Stimulated activated CD8-positive, alpha-beta memory T cell treated with anti-CD3 and anti-CD28 coated beads, Interleukin-7, amount 100 ng/mL, for 24 hours (primary cell): ENCODE measurements at regions not wholly inside any gene's neighbourhood (a gene's known extent, or its start where the extent isn't known, plus 50 kb on each side); places are given as distances from the start of the nearest gene placed in this dataset.
"Not testable (repeated sequence)": the region's sequence is repeated elsewhere in the genome, so short reads cannot be mapped to it uniquely, and the experiment has no call there.

Experiments used
- DNase-seq: peaks from one replicate; pipeline ENCODE4 v3.0.0-alpha.2; 2020; ENCODE audit warnings: low read depth

DNA sequence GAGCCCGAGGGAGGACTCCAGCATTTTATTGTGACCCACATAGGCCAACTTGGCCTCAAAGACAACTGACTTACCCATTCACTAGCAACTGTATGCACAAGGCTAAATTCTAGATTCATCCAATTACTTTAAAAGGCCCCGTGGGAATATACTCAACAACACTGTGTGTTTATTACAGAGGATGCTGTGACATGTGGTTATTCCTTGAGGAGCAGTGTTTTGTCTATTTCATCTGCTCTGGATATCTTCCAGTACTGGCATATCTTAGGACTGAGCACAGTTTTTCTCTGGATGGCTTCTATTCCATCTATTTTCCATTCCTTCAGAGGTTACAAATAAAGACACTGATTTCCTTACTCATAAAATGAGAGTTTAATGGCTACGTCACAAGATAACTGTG, 87.2 kb upstream of the KRAS start:
- DNase-seq = no peak

DNA sequence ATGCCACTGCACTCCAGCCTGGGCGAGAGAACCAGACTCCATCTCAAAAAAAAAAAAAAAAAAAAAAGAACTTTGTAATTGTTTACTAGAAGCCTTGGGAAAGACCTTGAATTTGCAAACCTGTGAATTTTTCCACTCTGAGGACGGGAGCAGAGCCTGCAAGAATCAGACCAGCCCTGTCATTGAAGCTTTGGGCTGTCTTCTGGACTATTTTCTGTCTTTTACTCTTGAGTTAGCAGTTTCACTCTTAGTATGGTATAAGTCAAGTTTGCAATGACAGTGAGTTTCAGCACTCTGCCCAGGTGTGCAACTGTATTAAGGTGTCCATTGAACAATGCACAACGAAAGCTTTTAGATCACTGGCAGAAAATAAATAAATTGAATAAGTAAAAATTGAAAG, 81.4 kb upstream of the KRAS start:
- DNase-seq = no peak

DNA sequence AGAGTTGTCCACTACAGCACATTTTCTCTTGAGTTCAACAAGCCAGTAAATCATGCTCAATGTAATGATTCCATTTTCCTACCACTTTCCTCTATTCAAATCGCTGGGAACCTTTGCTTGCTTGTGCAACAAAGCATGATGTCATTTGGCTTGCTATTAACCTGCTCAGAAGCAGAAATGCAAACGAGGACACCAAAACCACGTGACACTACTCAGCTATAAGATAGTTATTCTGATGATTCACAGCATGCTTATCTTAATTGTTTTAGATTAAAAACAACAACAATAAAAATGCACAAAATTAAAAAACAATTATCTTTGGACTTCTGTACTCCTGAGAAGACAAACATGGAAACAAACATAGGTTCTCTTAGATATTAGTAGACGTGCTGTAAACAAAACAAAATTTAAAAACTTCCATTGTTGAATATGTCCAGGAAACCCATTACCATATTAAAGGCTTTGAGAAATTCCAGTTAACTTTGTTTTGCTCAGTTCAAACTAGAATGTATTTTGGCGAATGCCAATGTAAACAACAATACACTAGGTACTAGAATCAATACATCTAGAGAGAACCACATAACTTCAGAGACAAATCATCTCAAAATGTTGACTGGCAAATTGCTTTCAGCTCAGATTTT, 77.5 kb upstream of the KRAS start:
- no peak for DNase-seq

DNA sequence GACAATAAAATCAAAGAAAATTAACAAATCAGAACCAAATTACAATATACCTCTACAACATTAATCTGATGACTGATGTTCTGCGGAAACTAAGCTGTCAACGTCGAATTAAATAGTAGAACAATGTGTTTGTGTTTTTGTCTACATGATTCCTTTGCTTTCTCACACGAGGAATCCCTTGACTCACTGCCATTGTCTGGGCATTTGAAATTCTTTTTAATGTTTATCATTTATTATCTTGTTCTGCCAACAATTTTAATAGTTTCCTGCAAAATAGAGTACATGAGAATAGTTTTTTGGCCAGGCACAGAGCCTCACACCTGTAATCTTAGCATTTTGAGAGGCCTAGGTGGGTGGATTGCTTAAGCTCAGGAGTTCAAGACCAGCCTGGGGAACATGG, 76.6 kb upstream of the KRAS start:
- DNase-seq = no peak

DNA sequence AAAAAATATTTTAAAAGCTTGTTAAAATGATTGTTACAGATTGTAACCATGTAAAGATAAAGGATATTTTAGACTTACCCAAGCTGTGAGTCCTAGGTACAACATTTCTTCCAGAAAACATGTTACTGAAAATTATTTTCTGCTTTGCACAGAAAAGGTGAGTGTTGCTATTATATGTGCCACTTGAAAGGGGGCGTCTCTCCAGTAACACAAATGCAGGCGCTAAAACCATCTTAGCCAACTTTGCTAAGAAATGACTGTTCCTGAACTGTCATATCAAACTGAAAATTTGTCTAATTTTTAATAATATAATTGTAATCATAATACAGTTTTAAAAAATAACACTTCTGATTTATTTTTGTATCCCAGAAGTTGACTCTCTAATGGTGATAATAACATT, 75.6 kb upstream of the KRAS start:
- no peak for DNase-seq

DNA sequence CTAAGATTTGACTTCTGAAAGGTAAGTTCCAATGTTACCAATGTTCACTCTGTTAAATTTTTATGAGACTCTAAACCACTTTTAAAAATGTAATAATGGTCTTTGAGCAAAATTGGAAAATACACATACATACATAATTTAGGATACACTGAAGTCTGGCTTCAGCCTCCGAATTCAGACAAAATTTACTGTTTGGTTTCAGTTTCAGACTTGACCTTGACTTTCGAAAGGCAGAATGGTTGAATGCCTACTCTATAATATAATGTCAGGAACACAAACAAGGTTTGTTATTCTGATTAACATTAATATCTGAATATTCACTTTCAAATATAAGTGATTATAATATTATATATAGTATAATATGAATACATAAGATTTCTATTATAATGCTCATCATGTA, 74.1 kb upstream of the KRAS start:
- no peak for DNase-seq

DNA sequence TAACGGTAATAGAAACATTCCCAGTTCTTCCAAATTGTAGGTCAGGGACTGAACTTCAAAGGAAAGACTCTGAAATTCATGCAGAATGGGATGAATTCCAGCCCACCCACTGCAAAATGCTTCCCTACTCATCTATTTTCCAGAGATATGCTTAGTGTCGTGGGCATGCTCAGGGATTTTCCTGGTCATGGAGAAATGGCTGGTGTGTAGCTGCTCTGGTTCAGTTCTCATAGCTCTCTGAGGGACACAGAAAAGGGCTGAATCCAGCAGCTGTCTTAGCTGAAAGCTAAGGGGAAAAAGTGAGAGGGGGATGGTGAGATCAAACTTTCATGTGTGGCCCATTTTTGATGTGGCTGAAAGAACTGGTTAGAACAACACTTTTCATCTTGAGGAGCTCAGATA, 72.9 kb upstream of the KRAS start:
- no peak for DNase-seq

DNA sequence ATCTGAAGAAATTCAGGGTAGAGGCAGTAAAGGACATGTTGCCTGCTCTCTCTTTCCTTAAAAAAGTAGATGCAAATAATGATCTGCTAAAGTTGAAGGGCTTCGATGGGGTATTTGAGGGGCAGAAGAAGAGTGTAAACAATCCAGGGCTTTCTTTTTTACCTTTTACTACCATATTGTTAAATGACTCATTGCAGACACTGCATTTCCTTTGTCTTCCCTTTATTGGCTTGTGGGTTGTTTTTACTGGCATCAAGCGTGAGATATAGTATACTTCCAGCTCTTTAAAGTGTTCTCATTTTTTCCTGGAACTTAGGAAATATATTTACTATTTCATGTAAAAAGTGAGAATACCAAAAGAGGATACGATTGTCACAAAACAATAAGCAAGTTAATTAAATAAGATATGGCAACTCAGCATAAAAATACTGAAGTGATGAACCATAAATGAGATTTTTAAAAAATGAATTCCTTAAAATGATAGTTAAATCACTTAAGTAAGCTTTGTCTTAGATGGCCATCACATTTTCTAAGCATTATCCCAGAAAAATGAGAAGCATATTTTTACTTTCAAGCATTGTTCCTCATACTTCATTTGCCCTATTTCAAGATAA, 72.3 kb upstream of the KRAS start:
- no peak for DNase-seq

DNA sequence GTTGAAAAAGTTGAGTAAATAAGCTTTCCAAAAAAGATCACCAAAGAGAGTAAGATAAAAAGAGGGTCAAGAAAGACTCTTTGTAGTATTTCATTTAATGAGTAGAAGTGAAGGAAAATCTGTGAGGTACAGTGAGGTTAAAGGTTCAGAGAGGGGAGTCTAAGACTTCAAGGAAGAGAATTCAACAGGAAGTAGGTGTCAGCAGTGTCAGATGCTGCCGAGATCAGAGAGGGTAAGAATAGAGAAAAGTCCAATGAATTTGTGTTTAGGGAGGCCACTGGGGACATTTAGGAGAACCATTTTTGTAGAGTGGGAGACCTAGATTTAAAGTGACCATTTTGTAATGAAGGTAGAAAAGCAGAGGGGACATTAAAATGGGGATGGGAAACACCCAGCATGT, 71.6 kb upstream of the KRAS start:
- no peak for DNase-seq

DNA sequence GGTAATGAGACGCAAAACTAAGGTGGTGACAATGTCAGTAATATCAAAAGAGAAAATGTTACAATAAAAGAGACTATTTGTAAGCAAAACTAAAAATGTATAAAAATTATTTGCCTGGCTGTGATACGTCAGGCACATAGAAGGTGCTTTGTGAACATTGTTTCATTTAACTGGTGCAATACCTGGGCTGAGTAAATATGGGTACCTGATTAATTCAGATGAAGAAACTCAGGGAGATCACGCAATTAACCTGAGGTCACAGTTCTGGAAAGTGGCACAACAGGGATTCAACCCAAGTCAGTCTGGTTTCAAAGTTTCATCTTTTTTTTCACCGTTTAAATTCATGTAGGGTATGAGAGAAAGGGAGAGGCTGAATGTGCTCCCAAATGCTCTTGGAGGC, 71.0 kb upstream of the KRAS start:
- no peak for DNase-seq

DNA sequence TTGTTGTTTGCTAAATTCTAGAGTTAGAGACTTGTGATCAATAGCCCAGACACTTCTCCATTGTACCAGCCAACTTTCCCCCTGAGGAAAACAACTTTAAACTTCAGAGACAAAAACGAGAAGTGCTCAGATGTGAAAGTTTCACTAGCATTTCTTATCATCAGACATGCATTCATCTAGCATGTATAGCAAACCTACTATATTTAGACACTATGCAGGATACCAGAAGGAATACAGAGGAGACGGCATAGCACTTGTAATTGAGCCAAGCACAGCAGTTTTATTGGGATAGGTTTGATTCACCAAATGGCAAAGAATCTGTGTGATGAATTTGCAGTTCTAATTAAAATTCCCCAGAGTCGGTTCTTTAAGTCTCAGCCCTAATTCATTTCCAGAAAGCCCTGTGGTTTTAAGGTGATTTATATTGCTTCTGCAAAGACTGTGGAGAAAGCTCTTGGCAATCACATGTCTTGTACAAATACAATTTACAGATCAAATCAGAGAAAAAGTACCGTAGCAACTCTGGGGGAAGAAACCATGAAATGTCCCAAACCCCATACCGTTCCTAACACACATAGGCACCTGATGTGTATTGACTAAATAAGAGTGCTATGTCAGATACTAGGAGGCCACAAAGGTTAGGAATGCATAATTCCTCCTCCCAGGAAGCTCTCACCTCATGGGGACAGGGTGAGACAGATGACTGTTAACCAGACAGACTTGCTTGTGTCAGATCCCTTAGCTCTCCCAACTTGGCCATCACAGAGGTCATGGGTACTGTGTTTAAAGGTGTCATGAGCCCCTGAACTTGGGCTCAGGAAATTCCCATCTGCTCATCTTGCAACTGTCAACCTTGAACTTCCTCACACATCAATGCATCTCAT, 69.6 kb upstream of the KRAS start:
- DNase-seq = no peak

DNA sequence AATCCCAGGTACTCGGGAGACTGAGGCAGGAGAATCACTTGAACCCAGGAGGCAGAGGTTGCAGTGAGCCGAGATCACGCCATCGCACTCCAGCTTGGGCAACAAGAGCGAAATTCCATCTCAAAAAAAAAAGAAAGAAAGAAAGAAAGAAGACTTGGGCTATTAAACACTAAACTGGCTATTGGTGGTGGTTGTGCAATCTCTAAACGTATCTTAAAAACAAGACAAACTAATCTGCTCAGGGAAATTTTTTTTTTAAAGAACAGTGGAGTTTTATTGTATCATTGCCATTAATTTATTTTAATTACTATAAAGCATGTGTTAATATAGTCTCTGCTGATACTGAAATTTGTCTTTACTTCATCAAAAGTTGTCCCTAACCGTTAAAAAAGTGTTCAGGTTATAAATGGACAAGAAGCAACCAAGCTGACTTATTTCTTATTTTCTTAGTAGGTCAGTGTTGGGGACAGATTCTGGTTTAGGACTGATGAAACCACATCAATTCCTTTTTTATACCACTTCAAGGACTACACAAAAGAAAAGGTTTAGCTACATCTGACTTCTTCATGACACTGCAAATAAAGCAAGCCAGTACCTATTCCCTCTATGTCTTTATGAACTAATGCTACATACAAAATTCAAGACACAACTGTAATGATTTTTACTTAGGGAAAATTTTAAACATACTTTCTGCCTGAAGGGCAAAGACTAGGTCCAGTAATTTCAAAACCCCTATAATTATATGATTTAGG, 68.7 kb upstream of the KRAS start:
- no peak for DNase-seq

DNA sequence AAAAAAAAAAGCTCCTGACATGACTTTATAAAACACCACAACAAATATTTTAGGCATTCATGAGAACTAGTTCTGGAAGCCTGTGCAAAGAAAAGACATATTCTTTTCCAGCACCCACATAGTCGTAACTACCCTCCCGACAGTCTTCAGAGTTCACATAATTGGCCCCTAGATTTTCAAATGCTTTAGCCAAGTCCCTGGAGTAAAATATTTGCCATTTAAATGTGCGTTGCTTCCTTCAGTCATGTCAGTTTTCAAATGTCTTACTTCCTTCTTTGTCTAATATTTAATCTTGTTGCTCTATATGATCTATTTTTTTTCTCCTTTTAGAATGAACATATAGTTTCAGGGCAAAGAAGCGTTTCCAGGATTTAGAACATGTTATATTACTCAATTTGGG, 66.8 kb upstream of the KRAS start:
- DNase-seq = no peak

DNA sequence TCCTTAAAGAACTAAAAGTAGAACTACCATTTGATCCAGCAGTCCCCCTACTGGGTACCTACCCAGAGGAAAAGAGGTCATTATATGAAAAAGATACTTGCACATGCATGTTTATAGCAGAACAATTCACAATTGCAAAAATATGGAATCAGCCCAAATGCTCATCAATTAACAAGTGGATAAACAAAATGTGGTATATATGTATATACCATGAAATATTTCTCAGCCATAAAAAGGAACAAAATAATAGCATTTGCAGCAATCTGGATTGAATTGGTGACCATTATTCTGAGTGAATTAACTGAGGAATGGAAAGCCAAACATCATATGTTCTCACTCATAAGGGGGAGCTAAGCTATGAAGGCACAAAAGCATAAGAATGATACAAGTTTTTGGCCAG, 64.7 kb upstream of the KRAS start:
- DNase-seq = no peak

DNA sequence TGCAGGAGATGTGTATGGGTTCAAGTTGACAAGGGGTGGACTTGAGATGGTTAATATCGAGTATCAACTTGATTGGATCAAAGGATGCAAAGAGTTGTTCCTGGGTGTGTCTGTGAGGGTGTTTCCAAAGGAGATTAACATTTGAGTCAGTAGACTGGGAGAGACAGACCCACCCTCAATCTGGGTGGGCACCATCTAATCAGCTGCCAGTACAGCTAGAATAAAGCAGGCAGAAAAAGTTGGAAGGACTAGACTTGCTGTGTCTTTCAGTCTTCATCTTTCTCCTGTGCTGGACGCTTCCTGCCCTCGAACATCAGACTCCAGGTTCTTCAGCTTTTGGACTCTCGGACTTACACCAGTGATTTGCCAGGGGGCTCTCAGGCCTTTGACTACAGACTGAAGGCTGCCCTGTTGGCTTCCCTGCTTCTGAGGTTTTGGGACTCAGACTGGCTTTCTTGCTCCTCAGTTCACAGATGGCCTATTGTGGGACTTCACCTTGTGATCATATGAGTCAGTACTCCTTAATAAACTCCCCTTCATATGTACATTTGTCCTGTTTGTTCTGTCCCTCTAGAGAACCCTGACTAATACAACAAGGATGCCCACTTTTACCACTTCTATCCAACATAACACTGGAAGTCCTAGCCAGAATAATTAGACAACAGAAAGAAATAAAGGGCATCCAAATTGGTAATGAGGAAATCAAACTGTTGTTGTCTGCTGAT, 62.7 kb upstream of the KRAS start:
- DNase-seq = not testable (repeated sequence)

DNA sequence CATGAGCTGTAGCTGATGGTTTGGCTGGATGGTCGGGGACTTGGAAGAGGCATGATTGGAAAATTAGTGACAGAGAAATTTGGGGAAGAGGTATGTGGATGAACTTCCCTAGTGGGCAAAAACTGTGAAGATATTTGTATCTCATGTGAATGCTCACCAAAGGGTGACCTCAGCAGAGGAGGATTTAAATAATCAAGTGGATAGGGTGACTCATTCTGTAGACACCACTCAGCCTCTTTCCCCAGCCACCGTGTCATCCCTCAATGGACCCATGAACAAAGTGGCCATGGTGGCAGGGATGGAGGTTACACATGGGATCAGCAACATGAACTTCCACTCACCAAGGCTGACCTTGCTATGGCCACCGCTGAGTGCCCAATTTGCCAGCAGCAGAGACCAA, 60.8 kb upstream of the KRAS start:
- DNase-seq = no peak

DNA sequence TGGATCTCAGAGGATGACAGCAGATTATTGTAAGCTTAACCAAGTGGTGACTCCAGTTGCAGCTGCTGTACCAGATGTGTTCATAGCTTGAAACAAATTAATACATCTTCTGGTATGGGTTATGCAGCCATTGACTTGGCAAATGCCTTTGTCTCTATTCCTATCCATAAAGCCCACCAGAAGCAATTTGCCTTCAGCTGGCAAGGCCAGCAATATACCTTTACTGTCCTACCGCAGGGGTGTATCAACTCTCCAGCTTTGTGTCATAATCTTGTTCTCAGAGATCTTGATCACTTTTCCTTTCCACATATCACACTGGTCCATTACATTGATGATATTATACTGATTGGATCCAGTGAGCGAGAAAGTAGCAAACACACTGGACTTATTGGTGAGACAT, 59.3 kb upstream of the KRAS start:
- DNase-seq = not testable (repeated sequence)

DNA sequence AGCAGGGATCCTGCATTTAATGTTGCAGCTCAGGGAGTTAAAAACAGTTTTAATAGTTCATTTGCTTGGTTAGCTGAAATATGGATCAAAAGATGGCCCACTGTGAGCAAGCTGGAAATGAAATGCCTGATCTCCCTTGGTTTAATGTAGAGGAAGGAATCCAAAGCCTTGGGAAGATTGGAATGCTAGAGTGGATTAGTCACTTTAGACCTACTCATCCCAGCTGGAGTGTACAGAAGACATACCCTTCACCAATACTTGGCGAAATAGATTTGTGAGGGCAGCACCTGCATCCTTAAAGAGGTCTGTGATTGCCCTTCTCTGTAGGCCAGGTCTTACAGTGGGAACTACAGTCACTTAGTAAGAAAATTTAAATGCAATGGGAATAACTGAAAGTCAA, 58.0 kb upstream of the KRAS start:
- no peak for DNase-seq

DNA sequence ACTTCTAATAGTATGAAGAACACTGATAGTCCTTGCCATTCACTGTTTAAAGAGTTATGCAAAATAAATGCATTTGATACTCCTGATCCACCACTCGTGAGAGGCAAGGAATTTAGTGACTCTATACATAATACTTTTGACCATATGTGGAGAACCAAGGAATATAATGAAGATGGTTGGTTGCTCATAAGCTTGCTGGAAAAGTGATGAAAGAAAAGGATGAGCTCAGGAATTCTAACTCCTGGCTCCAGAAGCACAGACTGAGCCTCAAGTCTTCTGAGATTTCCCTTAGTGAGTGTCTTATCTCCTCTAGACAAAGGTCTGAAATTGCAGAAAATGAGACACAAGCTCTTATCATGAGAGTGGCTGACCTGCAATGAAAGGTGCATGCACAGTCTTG, 57.1 kb upstream of the KRAS start:
- no peak for DNase-seq

DNA sequence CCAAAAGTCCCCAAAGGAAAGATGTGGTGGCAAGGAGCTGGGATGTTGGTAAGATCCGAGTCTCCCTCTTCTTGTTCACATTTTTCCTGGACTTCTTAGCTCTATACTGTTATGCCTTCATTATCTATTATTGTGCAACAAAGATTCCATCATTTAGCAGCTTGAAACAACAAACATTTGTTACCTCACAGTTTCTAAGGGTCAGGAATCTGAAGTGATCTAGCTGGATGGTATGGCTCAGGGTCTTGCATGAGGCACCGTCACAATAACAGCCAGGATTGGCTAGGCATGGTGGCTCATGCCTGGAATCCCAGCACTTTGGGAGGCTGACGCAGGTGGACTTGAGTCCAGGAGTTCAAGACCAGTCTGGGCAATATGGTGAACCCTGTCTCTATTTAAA, 51.1 kb upstream of the KRAS start:
- DNase-seq = no peak
